A673 (cell line): ENCODE measurements at regions not wholly inside any gene's neighbourhood (a gene's known extent, or its start where the extent isn't known, plus 50 kb on each side); places are given as distances from the start of the nearest gene placed in this dataset.

Experiments
- BruUV-seq: library from RNA; stranded (reverse); fragments of 400-500 nt; replicated peaks from 2 replicates; lab custom pipeline; 2021; lab: Mats Ljungman, UMichigan
- CTCF ChIA-PET: fragments of 300-600 bp; sonication (Branson Sonifier 250); formaldehyde crosslinking; loops from one replicate; lab custom pipeline; 2022; ENCODE audit warnings: antibody characterized with exemption; lab: Charles Lee
- POLR2A ChIA-PET: fragments of 300-600 bp; sonication (Branson Sonifier 250); formaldehyde crosslinking; loops from one replicate; lab custom pipeline; 2022; ENCODE audit warnings: antibody characterized with exemption; ENCODE audit not compliant: low non-redundant PET; lab: Charles Lee
- DNase-seq: peaks from one replicate; pipeline ENCODE4 v3.0.0-alpha.2; 2015; ENCODE audit warnings: low spot score
- H3K27ac ChIP-seq: fragments of 200-600 bp; sonication (generic); 2 replicates; pipeline ENCODE4 v1.5.1; 2016; ENCODE audit warnings: mixed run types, low read depth, mild to moderate bottlenecking, mixed read lengths, antibody characterized with exemption, low read length; ENCODE audit not compliant: poor library complexity, severe bottlenecking
- H3K27me3 ChIP-seq: fragments of 200-600 bp; sonication (generic); replicated peaks from 2 replicates; pipeline ENCODE4 v1.6.1; 2017; ENCODE audit warnings: mixed run types, low read depth, mild to moderate bottlenecking, mixed read lengths, antibody characterized with exemption, low read length; ENCODE audit not compliant: insufficient read depth, poor library complexity
- H3K36me3 ChIP-seq: fragments of 200-600 bp; sonication (generic); 2 replicates; pipeline ENCODE4 v1.6.1; 2016; ENCODE audit warnings: mixed run types, mild to moderate bottlenecking, mixed read lengths, antibody characterized with exemption, low read length; ENCODE audit not compliant: insufficient read depth, poor library complexity, severe bottlenecking
- H3K4me1 ChIP-seq: fragments of 200-600 bp; sonication (generic); 2 replicates; pipeline ENCODE4 v1.6.1; 2017; ENCODE audit warnings: mixed run types, mild to moderate bottlenecking, mixed read lengths, antibody characterized with exemption, low read length; ENCODE audit not compliant: insufficient read depth, poor library complexity, severe bottlenecking
- H3K4me3 ChIP-seq: fragments of 200-600 bp; sonication (generic); 2 replicates; pipeline ENCODE4 v1.5.1; 2016; ENCODE audit warnings: low read depth, mixed run types, mild to moderate bottlenecking, mixed read lengths, low read length; ENCODE audit not compliant: poor library complexity, severe bottlenecking
- H3K9me3 ChIP-seq: fragments of 200-600 bp; sonication (generic); 2 replicates; pipeline ENCODE4 v1.6.1; 2016; ENCODE audit warnings: mixed run types, low read depth, mild to moderate bottlenecking, mixed read lengths, antibody characterized with exemption, low read length; ENCODE audit not compliant: poor library complexity, severe bottlenecking
- CTCF ChIP-seq: fragments of 300-800, 200-600 bp; sonication (generic); conservative IDR thresholded peaks from 2 replicates; pipeline ENCODE4 v1.5.1; 2017; ENCODE audit warnings: low read depth, mild to moderate bottlenecking, antibody characterized with exemption, low read length, moderate library complexity, mixed read lengths
- EZH2 ChIP-seq: fragments of 200-600 bp; sonication (generic); IDR thresholded peaks from 2 replicates; pipeline ENCODE4 v1.6.1; 2017; ENCODE audit warnings: borderline replicate concordance, low read depth, mild to moderate bottlenecking, mixed read lengths, antibody characterized with exemption, low read length; ENCODE audit not compliant: poor library complexity, severe bottlenecking
- intact Hi-C: fragments of 100-400 bp; cut with micrococcal nuclease; formaldehyde crosslinking; loops from one replicate; pipeline ENCODE4 v1.10.0; 2022; ENCODE audit not compliant: unreplicated experiment

GRCh38 chr3:17882981-17883380, 140.6 kb upstream of the TBC1D5 start:
- Histone ChIP-seq H3K27me3 (peaks cover 36% of the 10 kb centered on the region), H3K4me1 (no peaks in the 10 kb centered on the region), H3K9me3 (no peaks in the 10 kb centered on the region), H3K27ac (no peak overlapping the region), H3K4me3 (no peak overlapping the region), H3K36me3 (no peaks in the 10 kb centered on the region)
- BruUV-seq, result no TSS peak
- DNase-seq, result no peak
- CTCF ChIA-PET, result no interaction called here
- TF ChIP-seq CTCF (no peak), EZH2 (no peak)
- POLR2A ChIA-PET, result no interaction called here
- intact Hi-C loops, result loop anchor here (10.0 kb wide), 1 partner anchor 872 kb away; no protein-coding TSS in a partner anchor

- ChIA-PET POLR2A (no interaction called here), CTCF (no interaction called here)
- Histone ChIP-seq H3K36me3 (no peaks in the 10 kb centered on the region), H3K4me3 (no peak overlapping the region), H3K9me3 (no peaks in the 10 kb centered on the region), H3K4me1 (no peaks in the 10 kb centered on the region), H3K27me3 (peaks cover 14% of the 10 kb centered on the region), H3K27ac (no peak overlapping the region)
- TF ChIP-seq CTCF (no peak), EZH2 (no peak)
- intact Hi-C loops, result no loop called here
- no peak for DNase-seq
- no TSS peak for BruUV-seq
Measured at GRCh38 chr3:17877299-17877698, 134.9 kb upstream of the TBC1D5 start.

DNA sequence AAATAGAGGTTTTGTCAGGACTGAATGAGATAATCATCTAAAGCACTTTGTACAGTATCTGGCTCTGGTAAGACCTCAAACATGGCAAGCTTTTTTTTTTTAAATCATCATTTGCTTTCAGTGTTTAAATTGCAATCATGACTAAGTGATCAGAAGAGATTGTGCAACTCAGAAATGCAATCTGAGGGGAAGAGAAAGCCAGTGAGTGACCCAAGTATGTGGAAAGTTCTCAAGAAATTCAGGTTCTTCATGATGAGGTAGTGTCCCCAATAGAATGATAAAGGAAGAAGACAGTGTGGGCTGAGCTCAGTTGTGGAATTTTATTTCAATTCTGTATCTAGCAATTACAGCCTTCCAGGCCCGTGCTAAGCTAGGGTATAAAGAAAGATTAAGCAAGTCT, 132.2 kb upstream of the TBC1D5 start:
- no peak overlapping the region for H3K4me3 ChIP-seq
- CTCF ChIA-PET, result no interaction called here
- H3K36me3 ChIP-seq, result no peaks in the 10 kb centered on the region
- intact Hi-C loops, result no loop called here
- no TSS peak for BruUV-seq
- H3K4me1 ChIP-seq, result no peaks in the 10 kb centered on the region
- TF ChIP-seq CTCF (no peak), EZH2 (no peak)
- H3K27ac ChIP-seq, result no peak overlapping the region
- POLR2A ChIA-PET, result no interaction called here
- no peak for DNase-seq
- H3K9me3 ChIP-seq, result no peaks in the 10 kb centered on the region
- peaks cover 3% of the 10 kb centered on the region for H3K27me3 ChIP-seq
